B cell (primary cell): ENCODE measurements at regions not wholly inside any gene's neighbourhood (a gene's known extent, or its start where the extent isn't known, plus 50 kb on each side); places are given as distances from the start of the nearest gene placed in this dataset.

Experiments
- ATAC-seq: fragments of 200-7000 bp; cut with Tn5 transposase; one replicate; pipeline ENCODE4 v1.10.0; 2021; ENCODE audit warnings: low read depth, mild to moderate bottlenecking, moderate number of reproducible peaks, moderate library complexity
- CTCF ChIA-PET: fragments of 350-600 bp; sonication (Branson Sonifier 250); formaldehyde crosslinking; loops from one replicate; lab custom pipeline; 2021; ENCODE audit warnings: antibody characterized with exemption, inconsistent platforms; lab: Charles Lee
- POLR2A ChIA-PET: fragments of 350-600 bp; sonication (Branson Sonifier 250); formaldehyde crosslinking; loops from one replicate; lab custom pipeline; 2021; ENCODE audit warnings: antibody characterized with exemption; lab: Charles Lee
- DNase-seq: peaks from one replicate; pipeline ENCODE4 v3.0.0; 2013
- H2AFZ ChIP-seq: 2 replicates; pipeline ENCODE4 v1.6.1; 2012; ENCODE audit warnings: mild to moderate bottlenecking, low read depth, low read length; ENCODE audit not compliant: insufficient read depth, poor library complexity, severe bottlenecking
- H3K27ac ChIP-seq, 2 donors: 1 replicate in 1 of 2; 2 replicates in 1 of 2; pipeline ENCODE4 v1.5.1; 2012 to 2013; ENCODE audit warnings: low read length in 2 of 2, mild to moderate bottlenecking in 2 of 2, moderate library complexity in 1 of 2
- H3K27me3 ChIP-seq, 4 experiments: fragments of 200-600 bp in 1 of 4; sonication (generic) in 1 of 4; replicated peaks in 1 of 4; 1 replicate in 2 of 4; 2 replicates in 2 of 4; pipeline versions ENCODE4 v1.6.1 to v1.7.0; 2013 to 2016; ENCODE audit warnings: low read length in 3 of 4, mild to moderate bottlenecking in 2 of 4, mixed read lengths in 1 of 4, moderate library complexity in 1 of 4; ENCODE audit not compliant: insufficient read depth in 4 of 4, control insufficient read depth in 3 of 4; ENCODE audit errors: control extremely low read depth in 1 of 4
- H3K36me3 ChIP-seq, 2 experiments: replicated peaks in 1 of 2; 1 replicate in 1 of 2; 2 replicates in 1 of 2; pipeline versions ENCODE4 v1.6.1 to v1.7.1; 2013; ENCODE audit warnings: low read length in 1 of 2; ENCODE audit not compliant: insufficient read depth in 2 of 2, control insufficient read depth in 1 of 2; ENCODE audit errors: control extremely low read depth in 1 of 2, extremely low read depth in 1 of 2
- H3K4me1 ChIP-seq, 2 donors: fragments of 200-600 bp in 1 of 2; sonication (generic) in 1 of 2; 1 replicate in 1 of 2; 2 replicates in 1 of 2; pipeline versions ENCODE4 v1.5.1 to v1.6.1; 2013 to 2017; ENCODE audit warnings: low read length in 2 of 2; ENCODE audit not compliant: control insufficient read depth in 2 of 2, insufficient read depth in 2 of 2
- H3K4me2 ChIP-seq: replicated peaks from 2 replicates; pipeline ENCODE3; 2012; ENCODE audit warnings: mild to moderate bottlenecking, low read depth, low read length; ENCODE audit not compliant: poor library complexity, severe bottlenecking
- H3K4me3 ChIP-seq, 5 experiments: fragments of 200-600 bp in 1 of 5; sonication (generic) in 1 of 5; 1 replicate in 3 of 5; 2 replicates in 2 of 5; pipeline versions ENCODE4 v1.5.1 to v1.7.0; 2011 to 2016; ENCODE audit warnings: low read length in 4 of 5, mild to moderate bottlenecking in 4 of 5, low read depth in 2 of 5, control low read depth in 1 of 5, moderate library complexity in 1 of 5; ENCODE audit not compliant: insufficient read depth in 1 of 5; ENCODE audit errors: control extremely low read depth in 1 of 5, extremely low read depth in 1 of 5
- H3K79me2 ChIP-seq: fragments of 200-600 bp; sonication (generic); one replicate; pipeline ENCODE4 v1.6.0; 2016; ENCODE audit warnings: low read length; ENCODE audit not compliant: control insufficient read depth, insufficient read depth
- H3K9ac ChIP-seq: fragments of 200-600 bp; sonication (generic); 2 replicates; pipeline ENCODE4 v1.6.1; 2017; ENCODE audit warnings: mild to moderate bottlenecking, low read length, moderate library complexity
- H3K9me3 ChIP-seq, 3 donors: one replicate each; pipeline versions ENCODE4 v1.6.1 to v1.7.1; 2013; ENCODE audit warnings: low read length in 2 of 3; ENCODE audit not compliant: control insufficient read depth in 2 of 3, insufficient read depth in 1 of 3; ENCODE audit errors: control extremely low read depth in 1 of 3
- H4K20me1 ChIP-seq: 2 replicates; pipeline ENCODE4 v1.6.0; 2012; ENCODE audit warnings: mild to moderate bottlenecking, low read length; ENCODE audit not compliant: insufficient read depth, control insufficient read depth, poor library complexity, severe bottlenecking
- H3K27ac Mint-ChIP-seq: one replicate; pipeline ENCODE4 v1.8.0; 2021; ENCODE audit warnings: mixed read lengths
- H3K27me3 Mint-ChIP-seq: one replicate; pipeline ENCODE4 v1.8.0; 2021; ENCODE audit warnings: mixed read lengths
- H3K4me1 Mint-ChIP-seq: one replicate; pipeline ENCODE4 v1.8.0; 2021; ENCODE audit warnings: mixed read lengths
- H3K4me3 Mint-ChIP-seq: one replicate; pipeline ENCODE4 v1.8.0; 2021; ENCODE audit warnings: mixed read lengths
- H3K9me3 Mint-ChIP-seq: one replicate; pipeline ENCODE4 v1.8.0; 2022; ENCODE audit warnings: mixed read lengths; ENCODE audit not compliant: insufficient read depth
- EZH2 ChIP-seq: IDR thresholded peaks from 2 replicates; pipeline ENCODE4 v1.6.1; 2012; ENCODE audit warnings: borderline replicate concordance, low read depth, mild to moderate bottlenecking, moderate library complexity, low read length; ENCODE audit not compliant: insufficient read depth, poor library complexity, severe bottlenecking
- WGBS: methylation state at CpG from one replicate; pipeline ENCODE4 v1.1.5; 2013; ENCODE audit warnings: missing lambda C conversion rate; ENCODE audit not compliant: insufficient coverage; 5-methylcytosine and 5-hydroxymethylcytosine counted together
- intact Hi-C: fragments of 100-400 bp; cut with micrococcal nuclease; formaldehyde crosslinking; loops from one replicate; pipeline ENCODE4 v1.10.0; 2022
- TF ChIP-seq, protein P1 (sequence below): fragments of 200-600 bp; IDR thresholded peaks from one replicate; pipeline ENCODE4 v1.8.0; 2022; ENCODE audit warnings: antibody characterized with exemption, mild to moderate bottlenecking

DNA sequence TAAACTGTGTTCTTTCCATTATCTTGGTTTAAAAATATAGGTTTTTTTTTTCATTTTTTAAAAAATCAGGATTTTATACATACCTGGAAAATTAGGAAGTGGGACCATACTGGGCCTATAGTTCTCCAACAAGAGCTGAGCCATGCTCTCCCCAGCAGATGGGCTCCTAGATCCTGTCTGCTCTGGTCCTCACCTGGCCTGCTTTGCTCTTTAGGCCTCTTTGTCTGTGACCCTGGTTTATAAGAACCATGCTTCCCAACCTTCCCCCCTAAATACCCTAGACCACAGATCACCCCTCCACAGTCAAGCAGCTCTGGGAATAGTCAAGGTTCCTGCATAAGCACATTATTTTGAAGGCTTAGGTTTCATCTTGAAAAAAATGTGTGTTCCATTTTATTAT, 185.0 kb upstream of the TSHZ3 start:
- intact Hi-C loops: no loop called here
- POLR2A ChIA-PET: no interaction called here
- Histone ChIP-seq H3K79me2 (no peaks in the 10 kb centered on the region), H3K27ac (no peak overlapping the region), H3K4me2 (no peak overlapping the region), H4K20me1 (no peaks in the 10 kb centered on the region), H3K27me3 (no peaks in the 10 kb centered on the region), H3K4me1 (no peaks in the 10 kb centered on the region), H3K36me3 (no peaks in the 10 kb centered on the region), H2AFZ (no peak overlapping the region), H3K9ac (no peak overlapping the region), H3K4me3 (no peak overlapping the region), H3K9me3 (peaks cover 0 to 31% (median 2%) of the 10 kb centered on the region in 3 donors)
- Mint-ChIP-seq H3K4me1 (no peaks in the 10 kb centered on the region), H3K4me3 (no peak overlapping the region), H3K27me3 (no peaks in the 10 kb centered on the region), H3K27ac (no peak overlapping the region), H3K9me3 (peaks cover 3% of the 10 kb centered on the region)
- CTCF ChIA-PET: no interaction called here
- no peak for TF ChIP-seq EZH2
- TF ChIP-seq, protein P1, sequence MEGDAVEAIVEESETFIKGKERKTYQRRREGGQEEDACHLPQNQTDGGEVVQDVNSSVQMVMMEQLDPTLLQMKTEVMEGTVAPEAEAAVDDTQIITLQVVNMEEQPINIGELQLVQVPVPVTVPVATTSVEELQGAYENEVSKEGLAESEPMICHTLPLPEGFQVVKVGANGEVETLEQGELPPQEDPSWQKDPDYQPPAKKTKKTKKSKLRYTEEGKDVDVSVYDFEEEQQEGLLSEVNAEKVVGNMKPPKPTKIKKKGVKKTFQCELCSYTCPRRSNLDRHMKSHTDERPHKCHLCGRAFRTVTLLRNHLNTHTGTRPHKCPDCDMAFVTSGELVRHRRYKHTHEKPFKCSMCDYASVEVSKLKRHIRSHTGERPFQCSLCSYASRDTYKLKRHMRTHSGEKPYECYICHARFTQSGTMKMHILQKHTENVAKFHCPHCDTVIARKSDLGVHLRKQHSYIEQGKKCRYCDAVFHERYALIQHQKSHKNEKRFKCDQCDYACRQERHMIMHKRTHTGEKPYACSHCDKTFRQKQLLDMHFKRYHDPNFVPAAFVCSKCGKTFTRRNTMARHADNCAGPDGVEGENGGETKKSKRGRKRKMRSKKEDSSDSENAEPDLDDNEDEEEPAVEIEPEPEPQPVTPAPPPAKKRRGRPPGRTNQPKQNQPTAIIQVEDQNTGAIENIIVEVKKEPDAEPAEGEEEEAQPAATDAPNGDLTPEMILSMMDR: no peak
- DNase-seq (no peak), ATAC-seq (no peak)

DNA sequence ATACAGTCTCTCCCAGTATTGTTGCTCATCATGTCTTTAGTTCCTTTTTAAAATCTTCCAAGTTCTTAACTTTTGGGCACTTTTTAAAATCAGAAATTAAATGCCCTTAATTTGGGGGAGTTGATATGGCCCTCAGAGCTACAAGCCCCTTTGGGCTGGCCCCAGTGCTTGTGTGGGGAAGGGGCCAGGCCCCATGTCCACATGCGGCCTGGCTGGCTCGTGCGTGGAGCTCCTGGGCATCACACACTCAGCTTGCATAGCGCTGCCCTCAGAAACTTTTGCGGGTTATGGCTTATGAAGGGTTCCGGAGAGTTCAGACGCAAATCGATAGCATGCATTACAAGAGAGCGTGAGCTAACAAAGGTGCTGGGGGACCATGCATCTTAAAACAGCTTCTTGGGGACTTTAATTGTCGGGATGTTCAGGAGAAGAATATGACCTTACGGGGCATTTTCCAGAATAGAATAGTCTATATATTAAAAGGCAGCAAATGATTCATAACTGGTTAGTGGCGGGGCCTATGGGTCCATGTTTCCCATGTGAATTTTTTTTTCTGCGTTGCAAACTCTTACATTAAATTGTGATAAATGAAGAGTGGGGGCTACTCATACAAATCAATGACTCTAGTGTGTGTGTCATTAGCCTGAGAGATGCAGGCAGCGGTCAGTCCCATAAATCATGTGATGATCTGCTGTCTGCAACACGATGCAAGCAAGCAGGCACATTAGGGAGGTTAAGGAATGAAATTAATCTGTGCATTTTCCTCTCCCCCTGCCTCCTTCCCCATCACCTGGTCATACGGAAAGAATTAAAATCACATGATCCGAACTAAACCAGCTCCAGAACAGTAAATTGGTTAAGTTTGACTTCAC, 185.8 kb upstream of the TSHZ3 start:
- Histone ChIP-seq H2AFZ (no peak overlapping the region), H3K79me2 (no peaks in the 10 kb centered on the region), H3K36me3 (no peaks in the 10 kb centered on the region), H3K4me2 (no peak overlapping the region), H3K4me1 (no peaks in the 10 kb centered on the region), H3K27ac (no peak overlapping the region), H4K20me1 (no peaks in the 10 kb centered on the region), H3K4me3 (no peak overlapping the region), H3K9ac (no peak overlapping the region), H3K9me3 (peaks cover 0 to 36% (median 2%) of the 10 kb centered on the region in 3 donors), H3K27me3 (no peaks in the 10 kb centered on the region)
- no peaks in the 10 kb centered on the region for H3K27me3 Mint-ChIP-seq
- TF ChIP-seq EZH2: no peak
- TF ChIP-seq, protein P1: no peak
- POLR2A ChIA-PET: no interaction called here
- no peak overlapping the region for H3K4me3 Mint-ChIP-seq
- no peaks in the 10 kb centered on the region for H3K4me1 Mint-ChIP-seq
- no peak for ATAC-seq
- H3K9me3 Mint-ChIP-seq: peaks cover 2% of the 10 kb centered on the region
- H3K27ac Mint-ChIP-seq: no peak overlapping the region
- intact Hi-C loops: no loop called here
- DNase-seq: no peak
- WGBS: 92% methylated on average over 8 of the region's 17 CpGs
- CTCF ChIA-PET: no interaction called here
